Activated CD4-positive, alpha-beta T cell treated with anti-CD3 and anti-CD28 coated beads, Interleukin-2, Interleukin-6, amounts not matched to agents 100 ng/mL and 50 ng/mL, durations not matched to agents 16 hours and 8 hours (primary cell): ENCODE measurements at regions not wholly inside any gene's neighbourhood (a gene's known extent, or its start where the extent isn't known, plus 50 kb on each side); places are given as distances from the start of the nearest gene placed in this dataset.
"Not testable (repeated sequence)": the region's sequence is repeated elsewhere in the genome, so short reads cannot be mapped to it uniquely, and the experiment has no call there.

ENCODE experiments used
- DNase-seq: peaks from one replicate; pipeline ENCODE4 v3.0.0-alpha.2; 2020

GRCh38 chr5:38607396-38607795 lies 51.0 kb upstream of the LIFR start:
- DNase-seq = no peak

- DNase-seq = no peak
These were observed 51.6 kb upstream of the LIFR start for GRCh38 chr5:38607930-38608564.

GRCh38 chr5:38608874-38609273 lies 52.4 kb upstream of the LIFR start:
- no peak for DNase-seq

- DNase-seq = no peak
These were observed 56.4 kb upstream of the LIFR start for GRCh38 chr5:38612851-38613250.

GRCh38 chr5:38613490-38613889 lies 57.0 kb upstream of the LIFR start:
- no peak for DNase-seq

- DNase-seq = no peak
These were observed 57.8 kb upstream of the LIFR start for GRCh38 chr5:38613992-38614836.

- no peak for DNase-seq
These were observed 58.6 kb upstream of the LIFR start for GRCh38 chr5:38615042-38615441.

GRCh38 chr5:38615981-38616451 lies 59.6 kb upstream of the LIFR start:
- no peak for DNase-seq

GRCh38 chr5:38618154-38618553 lies 61.7 kb upstream of the LIFR start:
- no peak for DNase-seq

GRCh38 chr5:38621331-38621730 lies 64.9 kb upstream of the LIFR start:
- DNase-seq = no peak

- no peak for DNase-seq
These were observed 65.5 kb upstream of the LIFR start for GRCh38 chr5:38621840-38622437.

- DNase-seq = no peak
These were observed 66.3 kb upstream of the LIFR start for GRCh38 chr5:38622723-38623129.

GRCh38 chr5:38624541-38624940 lies 68.1 kb upstream of the LIFR start:
- DNase-seq = not testable (repeated sequence)

GRCh38 chr5:38631376-38631775 lies 74.9 kb upstream of the LIFR start:
- DNase-seq = not testable (repeated sequence)

- no peak for DNase-seq
These were observed 78.3 kb upstream of the LIFR start for GRCh38 chr5:38634568-38635369.

GRCh38 chr5:38636626-38637025 lies 80.2 kb upstream of the LIFR start:
- no peak for DNase-seq

GRCh38 chr5:38638656-38639055 lies 82.2 kb upstream of the LIFR start:
- no peak for DNase-seq

GRCh38 chr5:38639377-38640358 lies 83.2 kb upstream of the LIFR start:
- no peak for DNase-seq

GRCh38 chr5:38641003-38641402 lies 84.6 kb upstream of the LIFR start:
- no peak for DNase-seq

GRCh38 chr5:38642189-38642911 lies 85.9 kb upstream of the LIFR start:
- DNase-seq = no peak

GRCh38 chr5:38643616-38644015 lies 87.2 kb upstream of the LIFR start:
- no peak for DNase-seq
